Hematopoietic multipotent progenitor cell treated with erythropoietin and hydrocortisone succinate and interleukin-3 and kit ligand, for 17 days (in vitro differentiated cells): ENCODE measurements at regions not wholly inside any gene's neighbourhood (a gene's known extent, or its start where the extent isn't known, plus 50 kb on each side); places are given as distances from the start of the nearest gene placed in this dataset.

Source experiments
- DNase-seq: peaks from one replicate; pipeline ENCODE4 v3.0.0-alpha.2; 2015; ENCODE audit warnings: low spot score

- DNase-seq: no peak
Measured at GRCh38 chr12:28601570-28602058, 411.4 kb downstream of the CCDC91 start.

GRCh38 chr12:28602786-28603185 lies 412.5 kb downstream of the CCDC91 start:
- no peak for DNase-seq

GRCh38 chr12:28603239-28603638 lies 413.0 kb downstream of the CCDC91 start:
- DNase-seq: no peak

GRCh38 chr12:28603801-28604200 lies 413.5 kb downstream of the CCDC91 start:
- DNase-seq: no peak

- no peak for DNase-seq
Measured at GRCh38 chr12:28604240-28604639, 414.0 kb downstream of the CCDC91 start.

GRCh38 chr12:28606967-28607557 lies 416.8 kb downstream of the CCDC91 start:
- no peak for DNase-seq

- DNase-seq: no peak
Measured at GRCh38 chr12:28610401-28611114, 420.3 kb downstream of the CCDC91 start.

GRCh38 chr12:28611115-28611435 lies 420.8 kb downstream of the CCDC91 start:
- DNase-seq: no peak

- DNase-seq: no peak
Measured at GRCh38 chr12:28611449-28611848, 421.2 kb downstream of the CCDC91 start.

GRCh38 chr12:28618171-28618570 lies 427.9 kb downstream of the CCDC91 start:
- no peak for DNase-seq

- DNase-seq: no peak
Measured at GRCh38 chr12:28618772-28619171, 428.5 kb downstream of the CCDC91 start.

- DNase-seq: no peak
Measured at GRCh38 chr12:28620281-28620680, 430.0 kb downstream of the CCDC91 start.

- DNase-seq: no peak
Measured at GRCh38 chr12:28622406-28622805, 432.1 kb downstream of the CCDC91 start.

- no peak for DNase-seq
Measured at GRCh38 chr12:28626504-28626903, 436.2 kb downstream of the CCDC91 start.

- no peak for DNase-seq
Measured at GRCh38 chr12:28629691-28630090, 439.4 kb downstream of the CCDC91 start.

GRCh38 chr12:28631831-28632230 lies 441.6 kb downstream of the CCDC91 start:
- no peak for DNase-seq

GRCh38 chr12:28640519-28640918 lies 450.3 kb downstream of the CCDC91 start:
- no peak for DNase-seq

GRCh38 chr12:28645436-28645835 lies 455.2 kb downstream of the CCDC91 start:
- no peak for DNase-seq

GRCh38 chr12:28645891-28646290 lies 455.6 kb downstream of the CCDC91 start:
- DNase-seq: no peak

GRCh38 chr12:28650906-28651305 lies 460.6 kb downstream of the CCDC91 start:
- no peak for DNase-seq

GRCh38 chr12:28652239-28652638 lies 462.0 kb downstream of the CCDC91 start:
- DNase-seq: no peak

- no peak for DNase-seq
Measured at GRCh38 chr12:28681980-28682379, 467.1 kb upstream of the FAR2 start.

GRCh38 chr12:28683366-28683765 lies 465.7 kb upstream of the FAR2 start:
- no peak for DNase-seq
